ENCODE measurements at regions not wholly inside any gene's neighbourhood (a gene's known extent, or its start where the extent isn't known, plus 50 kb on each side); places are given as distances from the start of the nearest gene placed in this dataset.

DNA sequence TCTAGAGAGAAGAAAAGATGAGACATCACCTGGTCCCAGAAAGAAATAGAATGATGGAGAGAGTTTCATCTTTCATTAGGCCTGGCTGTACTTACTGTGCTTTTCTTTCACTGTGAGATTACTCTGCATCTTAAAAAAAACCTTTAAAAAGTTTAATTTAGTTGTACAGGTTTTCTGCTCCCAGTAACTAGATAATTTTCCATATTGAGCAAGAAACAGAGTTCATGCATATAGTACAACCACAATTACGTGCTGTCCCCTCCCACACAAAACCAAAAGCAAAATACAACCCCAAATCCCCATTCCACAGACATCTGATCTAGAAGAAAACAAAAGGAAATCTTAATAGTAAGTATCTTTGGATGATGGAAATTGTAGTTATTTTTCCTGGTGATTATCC, 371.2 kb downstream of the SH2D1A start:
- TF ChIP-seq CTCF (conservative IDR thresholded peaks at IDR 0.05) (no peak), EZH2 (IDR thresholded peaks at IDR 0.05; ENCODE audit: low read depth) (no peak)

Data from PC-9 (cell line).